Right ventricle myocardium inferior (tissue), 1 donor: ENCODE measurements at regions not wholly inside any gene's neighbourhood (a gene's known extent, or its start where the extent isn't known, plus 50 kb on each side); places are given as distances from the start of the nearest gene placed in this dataset.
A peak's percentile ranks its signal among the peaks of the same experiment; 100 is the strongest.

ENCODE experiments used
- ATAC-seq: fragments of 200-7000 bp; cut with Tn5 transposase; one replicate; pipeline ENCODE4 v1.9.1; 2020; ENCODE audit warnings: mild to moderate bottlenecking, moderate library complexity
- DNase-seq: peaks from one replicate; pipeline ENCODE4 v3.0.0; 2021; ENCODE audit errors: missing footprints
- intact Hi-C: fragments of 100-400 bp; cut with DNase I; formaldehyde crosslinking; loops from one replicate; pipeline ENCODE4 v1.11.0; 2022
- donor health status: DM: no; HTN: yes; CAD: no; lungs with severe emphysema.

DNA sequence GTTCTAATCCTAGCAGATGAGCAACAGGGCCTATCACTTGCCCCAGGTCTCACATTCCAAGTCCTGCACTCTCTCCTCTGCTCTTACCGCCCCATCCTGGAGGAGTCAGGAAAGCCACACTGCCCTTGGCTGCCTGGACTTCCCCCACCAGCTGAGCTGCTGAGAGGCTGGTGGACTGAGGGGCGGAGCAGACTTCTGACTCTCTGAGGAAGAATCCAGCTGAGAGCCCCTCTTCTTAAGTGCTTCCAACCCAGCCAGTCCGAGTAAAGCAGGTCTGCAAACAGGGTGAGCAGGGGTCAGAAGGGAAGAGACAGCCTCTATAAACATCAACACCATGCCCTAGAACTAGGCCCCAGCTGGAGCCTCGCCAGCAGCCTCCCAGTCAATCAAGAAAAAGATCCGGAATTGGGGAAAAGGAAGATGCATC is 92.4 kb upstream of the TMEM72 start:
- ATAC-seq, result peak; percentile 27
- DNase-seq, result no peak
- intact Hi-C loops, result no loop called here

DNA sequence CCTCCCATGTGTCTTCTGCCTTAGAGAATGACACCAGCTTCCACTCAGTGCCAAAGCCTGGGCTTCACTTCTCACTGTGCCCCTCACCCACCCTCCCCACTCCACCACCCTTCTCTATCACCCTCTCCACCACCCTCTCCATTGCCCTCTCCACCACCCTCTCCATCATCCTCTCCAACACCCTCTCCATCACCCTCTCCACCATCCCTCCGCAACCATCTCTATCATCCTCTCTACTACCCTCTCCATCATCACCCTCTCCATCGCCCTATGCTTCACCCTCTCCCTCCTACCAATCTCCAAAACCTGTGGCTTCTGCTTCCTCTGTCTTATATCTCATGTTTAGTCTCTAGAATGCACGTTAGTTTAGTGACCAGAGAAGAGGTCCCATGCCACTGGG is 91.0 kb upstream of the TMEM72 start:
- intact Hi-C loops, result loop anchor here (10.0 kb wide), 1 partner anchor 135 kb away; no protein-coding TSS in a partner anchor
- DNase-seq (no peak), ATAC-seq (no peak)

DNA sequence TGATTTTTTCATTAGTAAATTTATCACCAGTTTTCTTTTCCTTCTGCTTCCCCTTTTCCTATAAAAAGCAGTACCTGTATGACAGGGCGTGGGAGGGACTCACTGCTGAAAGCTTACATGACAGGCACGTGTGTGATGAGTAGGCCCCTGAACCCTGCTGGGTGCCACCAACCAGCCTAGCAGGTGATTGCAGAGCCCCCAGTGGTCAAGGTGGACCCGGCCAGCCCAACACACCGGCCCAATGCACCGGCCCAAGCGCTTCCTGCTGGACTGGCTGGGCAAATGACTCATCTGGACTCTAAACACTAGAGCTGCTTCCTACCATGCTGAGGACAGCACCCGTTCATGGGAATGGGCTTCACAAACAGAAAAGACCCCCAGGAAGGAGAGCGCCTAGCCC is 89.8 kb upstream of the TMEM72 start:
- ATAC-seq (no peak), DNase-seq (no peak)
- intact Hi-C loops, result loop anchor here (10.0 kb wide), 1 partner anchor 136 kb away; no protein-coding TSS in a partner anchor

DNA sequence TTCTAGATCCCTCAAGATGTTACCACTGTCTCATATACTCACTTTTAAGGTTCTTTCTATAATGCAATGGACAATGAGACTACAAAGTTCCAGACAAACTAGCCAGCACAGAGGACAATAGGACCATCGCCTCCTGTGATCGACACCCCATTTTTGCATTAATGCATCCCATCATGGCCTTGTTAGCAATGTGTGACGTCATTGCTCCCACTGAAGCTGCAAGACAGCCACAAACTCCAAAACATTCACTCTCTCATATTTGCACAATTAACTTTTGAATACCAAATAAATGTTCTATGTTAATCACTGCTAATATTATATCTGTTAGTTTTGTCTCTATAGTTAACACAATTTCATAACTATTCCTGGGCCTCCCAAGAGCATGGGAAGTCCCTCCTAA is 88.8 kb upstream of the TMEM72 start:
- DNase-seq (no peak), ATAC-seq (no peak)
- intact Hi-C loops, result loop anchor here (10.0 kb wide), 1 partner anchor 138 kb away; no protein-coding TSS in a partner anchor

DNA sequence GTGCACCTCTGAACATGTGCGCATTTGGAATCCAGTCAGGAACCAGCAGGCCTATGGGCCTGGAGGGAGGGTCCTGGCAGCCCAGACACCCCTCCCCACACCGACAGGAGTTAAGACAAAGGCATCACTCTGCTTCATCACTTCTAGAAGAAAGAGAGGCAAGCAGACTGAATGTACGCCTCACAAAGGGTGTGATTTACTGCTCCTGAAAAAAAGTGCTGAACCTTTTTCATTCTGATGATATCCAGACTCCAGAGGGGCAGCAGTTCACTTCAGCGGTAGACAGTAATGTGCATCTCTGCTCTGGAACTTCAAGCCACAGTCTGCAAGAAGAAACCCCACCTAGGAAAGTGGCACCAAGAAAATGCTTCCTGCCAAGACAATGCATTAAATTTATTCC is 88.2 kb upstream of the TMEM72 start:
- intact Hi-C loops, result loop anchor here (10.0 kb wide), 1 partner anchor 138 kb away; no protein-coding TSS in a partner anchor
- no peak for ATAC-seq

DNA sequence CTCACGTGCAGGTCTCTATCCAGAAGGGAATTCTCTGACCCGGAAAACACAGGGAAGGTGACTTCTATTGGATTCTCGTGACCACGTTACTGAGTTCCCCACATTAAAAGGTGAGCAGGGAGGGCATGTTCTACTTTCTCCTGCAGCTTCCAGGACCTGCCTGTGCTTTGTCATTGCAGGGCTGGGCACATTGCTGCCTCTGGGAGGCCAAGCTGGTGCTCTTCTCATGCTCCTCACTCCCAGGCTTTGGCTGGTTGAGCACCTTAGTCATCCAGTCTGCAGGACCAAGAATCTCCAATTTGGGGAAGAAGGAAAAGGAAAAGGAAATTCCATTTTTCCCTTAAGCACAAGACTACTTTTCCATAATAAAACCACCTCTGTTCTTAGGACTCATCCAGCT is 86.5 kb upstream of the TMEM72 start:
- no peak for ATAC-seq
- intact Hi-C loops, result loop anchor here (10.0 kb wide), 1 partner anchor 140 kb away; no protein-coding TSS in a partner anchor
- no peak for DNase-seq

More for the DNA sequence above, 88.2 kb upstream of the TMEM72 start:
- no peak for DNase-seq

DNA sequence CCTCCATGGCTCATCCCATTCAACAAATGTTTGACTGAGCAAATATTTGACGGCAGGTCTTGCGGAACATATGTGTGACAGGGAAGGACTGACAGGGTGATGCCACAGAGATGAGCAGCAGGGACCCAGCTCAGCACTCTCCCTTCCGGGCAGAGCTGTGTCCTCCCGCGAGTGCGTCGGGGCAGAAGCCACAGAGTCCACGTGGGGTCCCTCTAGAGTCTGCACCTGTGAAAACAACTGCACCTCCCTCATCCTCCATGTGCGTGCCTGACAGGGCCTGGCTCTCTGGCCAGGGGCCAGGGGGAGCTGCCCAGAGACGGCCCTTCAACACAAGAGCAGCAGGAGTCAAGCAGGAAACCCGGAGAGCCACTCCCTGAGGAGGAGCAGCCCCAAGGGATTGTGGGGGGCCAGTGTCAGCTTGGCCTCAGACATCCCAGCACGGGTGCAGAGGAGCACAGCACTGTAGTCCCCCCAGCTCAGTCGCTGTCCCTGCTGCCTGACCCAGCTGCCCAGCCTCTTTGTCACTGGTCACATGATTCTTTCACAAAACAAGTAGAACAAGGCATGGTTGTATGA is 83.6 kb upstream of the TMEM72 start:
- ATAC-seq (peak; percentile 48), DNase-seq (no peak)
- intact Hi-C loops, result loop anchor here (10.0 kb wide), 1 partner anchor 143 kb away; no protein-coding TSS in a partner anchor

DNA sequence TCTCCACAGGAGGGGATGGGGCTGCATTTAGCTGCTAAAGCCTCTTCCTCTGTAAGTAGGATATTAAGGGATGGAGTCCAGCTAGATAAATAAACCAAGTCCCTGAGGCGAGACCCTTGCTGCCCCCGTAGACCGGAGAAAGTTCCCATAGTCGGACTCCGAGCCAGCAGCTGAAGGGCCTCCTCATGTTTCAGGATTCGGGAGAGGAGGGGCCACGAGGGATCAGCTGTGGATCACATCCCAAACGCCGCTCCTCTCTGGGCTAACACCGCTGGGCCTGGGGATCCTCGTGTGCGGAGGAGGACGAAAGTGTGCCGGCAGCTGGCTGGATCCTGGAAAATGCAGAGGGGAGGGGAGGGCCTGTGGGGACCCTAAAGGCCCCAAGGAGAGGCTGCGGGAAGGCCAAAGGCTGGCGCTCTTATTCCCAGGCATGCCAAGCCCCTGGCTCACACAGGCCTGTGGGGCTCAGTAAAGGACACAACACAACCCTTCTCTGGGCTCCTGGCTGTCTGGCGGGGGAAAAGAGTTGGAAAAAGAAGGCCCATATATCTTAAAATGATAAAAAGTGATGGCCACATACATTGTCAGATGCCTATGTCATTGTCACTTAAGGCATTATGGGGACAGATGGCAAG is 82.5 kb upstream of the TMEM72 start:
- ATAC-seq (peak; percentile 85), DNase-seq (peak; percentile 74)
- intact Hi-C loops, result loop anchor here (10.0 kb wide), 1 partner anchor 144 kb away; no protein-coding TSS in a partner anchor

DNA sequence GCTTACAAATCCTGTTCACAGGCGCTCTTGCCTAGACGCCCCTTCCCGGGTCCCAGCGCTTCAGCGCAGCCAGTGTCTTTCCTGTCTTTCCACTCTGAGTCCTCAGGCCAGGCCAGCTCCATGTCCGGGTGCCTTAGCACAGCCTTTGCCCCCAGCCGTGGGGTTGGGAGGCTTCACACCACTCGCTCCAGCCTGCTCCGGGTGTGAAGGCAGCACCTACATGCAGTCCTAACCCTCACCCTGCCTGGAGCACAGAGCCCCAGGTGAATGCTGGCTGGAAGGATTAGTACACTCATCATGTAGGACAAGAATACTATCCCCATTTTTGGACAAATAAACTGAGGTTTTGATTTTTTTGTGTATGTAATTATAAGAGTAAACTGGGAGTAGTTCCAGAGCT is 81.7 kb upstream of the TMEM72 start:
- intact Hi-C loops, result loop anchor here (10.0 kb wide), 1 partner anchor 145 kb away; no protein-coding TSS in a partner anchor
- DNase-seq (no peak), ATAC-seq (no peak)

DNA sequence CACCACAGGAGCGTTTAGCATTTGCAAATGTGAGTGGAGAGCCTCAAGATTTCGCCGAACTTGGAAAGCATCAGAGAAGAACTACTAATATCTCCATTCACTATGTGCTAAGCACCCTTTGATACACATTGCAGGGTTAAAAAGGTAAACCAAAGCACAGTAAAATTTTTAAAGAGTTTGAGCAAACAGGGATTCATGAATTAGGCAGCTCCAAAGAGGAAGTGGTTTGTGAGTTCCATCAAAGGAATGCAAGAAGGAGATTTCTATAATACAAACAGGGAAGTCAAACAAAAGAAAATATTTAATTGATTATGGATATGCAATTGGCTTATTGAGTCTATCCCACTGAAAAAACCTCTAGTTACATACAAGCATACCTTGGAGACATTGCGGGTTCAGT is 81.1 kb upstream of the TMEM72 start:
- DNase-seq, result no peak
- no peak for ATAC-seq
- intact Hi-C loops, result no loop called here

DNA sequence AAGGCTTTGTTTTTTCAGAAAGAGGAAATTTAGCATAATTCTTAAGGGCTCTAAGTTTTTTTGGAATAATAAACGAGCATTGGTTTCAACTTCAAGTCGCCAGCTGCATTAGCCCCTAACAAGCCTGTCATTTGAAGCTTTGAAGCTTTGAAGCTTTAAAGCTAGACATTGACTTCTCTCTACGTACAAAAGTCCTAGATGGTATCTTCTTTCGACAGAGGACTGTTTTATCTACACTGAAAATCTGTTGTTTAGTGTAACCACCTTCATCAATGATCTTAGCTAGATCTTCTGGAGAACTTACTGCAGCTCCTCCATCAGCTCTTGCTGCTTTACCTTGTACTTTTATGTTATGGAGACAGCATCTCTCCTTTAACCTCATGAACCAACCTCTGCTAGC is 79.6 kb upstream of the TMEM72 start:
- no peak for ATAC-seq
- no peak for DNase-seq
- intact Hi-C loops, result no loop called here

DNA sequence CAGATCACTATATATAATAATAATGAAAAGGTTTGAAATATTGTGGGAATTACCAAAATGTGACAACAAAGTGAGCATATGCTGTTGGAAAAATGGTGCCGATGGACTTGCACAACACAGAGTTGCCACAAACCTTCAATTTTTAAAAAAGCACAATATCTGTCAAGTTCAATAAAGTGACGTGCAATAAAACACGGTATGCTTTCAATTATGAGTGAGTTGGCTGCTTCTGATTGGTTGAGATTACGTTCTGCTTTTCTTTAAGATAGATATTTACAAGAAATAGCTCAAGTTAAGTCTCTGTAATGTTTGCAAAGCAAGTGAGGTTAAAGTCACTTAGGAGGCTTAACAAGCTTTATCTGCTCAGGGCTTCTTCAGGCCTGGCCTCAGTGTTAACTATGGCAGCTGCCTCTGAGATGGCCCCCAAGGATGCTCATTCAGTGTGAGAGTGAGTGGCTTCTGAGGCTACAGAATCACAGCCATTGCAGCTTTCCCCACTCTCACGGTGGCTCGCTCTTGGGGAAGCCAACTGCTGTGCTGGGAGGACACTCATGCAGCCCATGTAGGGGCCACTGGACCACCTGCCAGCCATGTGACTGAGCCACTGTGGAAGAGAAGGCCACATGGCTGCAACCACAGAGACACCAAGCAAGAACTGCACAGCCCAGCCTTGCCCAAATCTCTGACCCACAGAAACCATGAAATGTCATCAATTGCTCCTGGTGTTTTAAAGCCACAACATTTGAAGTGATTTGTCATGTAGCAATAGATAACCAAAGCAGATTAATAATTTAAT is 78.3 kb upstream of the TMEM72 start:
- intact Hi-C loops, result no loop called here
- ATAC-seq, result no peak
- DNase-seq, result no peak

DNA sequence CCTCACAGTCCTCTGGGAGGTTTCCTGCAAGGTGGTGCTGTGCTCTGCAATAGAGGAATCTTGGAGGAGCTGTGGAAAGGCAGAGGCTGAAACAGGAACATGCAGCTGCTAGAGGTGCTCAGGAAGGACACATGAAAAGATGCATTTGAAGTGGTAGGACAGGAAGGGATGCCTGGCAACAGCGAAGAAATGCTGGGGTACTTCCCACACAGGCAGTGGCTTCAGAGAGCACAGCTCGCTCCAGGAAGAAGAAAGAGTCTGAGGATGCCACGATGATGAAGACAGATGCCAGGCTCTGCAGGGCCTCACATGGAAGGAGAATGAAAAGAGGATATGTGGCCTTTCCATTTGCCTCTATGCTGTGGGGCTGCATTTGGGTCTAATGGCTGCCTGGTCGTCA is 77.0 kb upstream of the TMEM72 start:
- intact Hi-C loops, result no loop called here
- no peak for DNase-seq
- ATAC-seq, result no peak

DNA sequence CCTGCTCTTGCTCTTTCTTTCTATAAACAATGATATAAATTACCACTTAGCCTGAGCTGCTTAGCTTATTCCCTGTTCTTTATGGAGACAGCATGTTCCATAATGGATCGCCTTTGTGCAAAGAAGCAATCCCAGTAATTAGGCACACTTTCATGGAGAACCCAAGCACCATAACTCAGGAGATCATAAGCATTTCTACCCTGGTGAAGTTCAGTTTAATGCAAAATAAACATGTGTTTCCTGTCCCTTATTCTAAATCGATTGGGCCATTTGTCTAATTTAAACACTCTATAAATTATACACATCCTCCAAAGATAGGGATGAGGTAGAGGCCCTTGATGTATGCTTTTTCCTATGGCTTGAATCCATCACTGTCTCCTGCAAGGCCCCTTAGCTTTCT is 75.8 kb upstream of the TMEM72 start:
- intact Hi-C loops, result no loop called here
- ATAC-seq (no peak), DNase-seq (no peak)

DNA sequence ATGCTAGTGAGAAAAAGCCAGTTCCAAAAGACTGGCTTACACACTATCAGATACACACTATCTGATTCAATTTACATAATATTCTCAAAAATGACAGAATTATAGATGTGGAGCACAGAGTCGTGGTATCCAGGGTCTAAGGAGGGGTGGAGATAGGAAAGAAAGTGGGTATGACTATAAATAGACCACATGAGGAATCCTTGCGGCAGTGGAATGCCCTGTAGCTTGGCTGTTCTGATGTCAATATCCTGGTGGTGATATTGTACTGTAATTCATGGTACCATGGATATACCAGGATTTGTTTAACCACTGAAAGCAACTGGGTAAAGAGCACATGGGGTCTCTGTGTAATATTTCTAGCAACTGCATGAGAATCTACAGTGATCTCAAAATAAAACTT is 67.7 kb upstream of the TMEM72 start:
- intact Hi-C loops, result no loop called here
- ATAC-seq (no peak), DNase-seq (no peak)

DNA sequence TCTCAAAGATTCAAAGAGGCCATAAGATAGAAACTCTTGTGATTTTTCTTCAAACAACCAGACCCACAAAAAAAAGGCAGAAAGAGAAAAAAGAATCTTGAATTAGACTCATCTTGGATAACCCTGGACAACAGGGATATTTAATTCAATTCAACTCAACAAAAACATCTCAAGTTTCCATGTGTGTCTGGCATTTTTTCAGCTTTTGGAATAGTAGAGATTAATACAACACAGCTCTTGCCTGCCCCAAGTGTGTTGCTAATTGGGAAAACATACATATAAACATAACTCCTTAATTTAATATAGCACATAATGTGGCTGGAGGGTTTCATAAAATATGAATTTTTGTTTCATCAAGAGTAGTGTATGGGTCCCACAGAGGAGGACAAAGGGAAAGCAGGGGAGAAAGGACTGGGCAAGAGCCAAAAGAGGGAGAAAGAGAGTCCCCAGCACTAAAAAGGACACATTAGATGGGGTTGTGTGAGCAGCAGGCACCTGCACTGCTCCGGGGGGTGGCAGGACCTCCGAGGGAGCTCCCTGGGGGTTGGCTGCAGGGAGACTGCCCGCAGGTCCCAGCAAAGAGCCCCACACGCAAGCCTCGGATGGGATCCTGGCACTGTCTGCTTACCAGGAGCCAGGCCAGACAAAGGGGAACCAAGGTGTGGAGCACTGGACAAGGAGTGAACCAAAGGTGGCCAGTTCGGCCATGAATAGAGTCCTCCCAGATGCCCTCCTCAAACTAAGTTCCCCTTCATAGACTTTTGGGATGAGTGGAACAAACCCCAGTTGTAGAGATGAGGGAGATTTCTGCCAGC is 65.6 kb upstream of the TMEM72 start:
- DNase-seq, result no peak
- intact Hi-C loops, result no loop called here
- ATAC-seq, result no peak

DNA sequence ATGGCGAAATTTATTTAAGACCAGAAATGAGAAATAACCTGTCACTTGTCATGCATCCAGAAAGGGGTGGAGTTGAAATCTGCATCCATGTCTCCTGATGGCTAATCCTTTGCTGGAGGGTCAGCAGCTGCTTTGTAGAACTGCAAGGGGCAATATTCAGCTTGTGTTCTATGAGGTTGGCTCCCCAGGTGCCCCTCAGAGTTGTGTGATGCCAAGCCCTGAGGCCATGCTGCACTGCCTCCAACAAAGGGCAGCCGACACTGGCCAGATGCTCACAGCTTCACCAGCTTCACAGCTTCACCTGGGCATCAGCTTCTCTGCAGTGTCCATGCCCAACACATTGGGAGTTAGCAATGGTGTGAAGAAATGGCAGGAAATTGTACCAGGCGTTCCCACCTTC is 64.0 kb upstream of the TMEM72 start:
- no peak for DNase-seq
- intact Hi-C loops, result no loop called here
- no peak for ATAC-seq

DNA sequence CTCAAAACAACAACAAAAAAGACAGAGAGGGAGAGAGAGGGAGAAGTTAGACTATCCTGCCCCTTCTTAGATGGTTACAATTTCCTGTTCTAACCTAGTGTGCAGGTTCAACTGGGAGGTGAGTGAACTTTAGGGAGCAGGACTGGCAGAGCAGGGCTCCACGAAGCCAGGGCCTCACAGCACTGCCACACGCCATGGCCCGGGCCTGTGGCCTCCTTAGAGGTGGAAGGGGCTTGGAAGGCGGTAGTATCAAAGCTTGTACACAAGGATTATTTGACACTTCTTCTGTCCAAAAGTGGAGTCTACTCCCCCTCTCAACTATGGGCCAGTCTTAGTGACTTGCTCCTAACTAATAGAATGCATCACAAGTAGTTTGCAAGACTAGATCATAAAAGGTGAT is 62.9 kb upstream of the TMEM72 start:
- ATAC-seq (no peak), DNase-seq (no peak)
- intact Hi-C loops, result no loop called here

DNA sequence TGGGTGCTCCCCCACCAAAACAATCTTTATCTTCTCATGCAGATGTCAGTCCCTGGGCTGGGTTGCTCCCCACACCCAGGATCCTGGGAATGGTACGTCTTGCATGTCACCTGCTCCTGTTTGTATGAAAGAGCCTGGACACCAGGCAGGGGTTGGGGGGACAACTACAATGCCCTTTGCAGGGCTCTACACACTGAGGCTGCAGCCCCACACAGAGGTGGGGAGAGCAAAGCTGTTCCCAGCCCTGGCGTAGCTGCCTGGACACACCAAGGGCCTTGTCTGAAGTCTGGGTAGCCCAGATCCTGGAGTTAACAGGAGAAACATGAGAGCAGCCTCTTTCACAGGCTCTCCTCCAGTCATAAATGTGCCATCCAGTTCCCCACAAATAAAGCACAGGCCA is 61.2 kb upstream of the TMEM72 start:
- intact Hi-C loops, result loop anchor here (10.0 kb wide), 1 partner anchor 125 kb away; no protein-coding TSS in a partner anchor
- no peak for DNase-seq

More for the DNA sequence above, 61.2 kb upstream of the TMEM72 start:
- no peak for ATAC-seq
